ENCODE measurements at regions not wholly inside any gene's neighbourhood (a gene's known extent, or its start where the extent isn't known, plus 50 kb on each side); places are given as distances from the start of the nearest gene placed in this dataset.

DNA sequence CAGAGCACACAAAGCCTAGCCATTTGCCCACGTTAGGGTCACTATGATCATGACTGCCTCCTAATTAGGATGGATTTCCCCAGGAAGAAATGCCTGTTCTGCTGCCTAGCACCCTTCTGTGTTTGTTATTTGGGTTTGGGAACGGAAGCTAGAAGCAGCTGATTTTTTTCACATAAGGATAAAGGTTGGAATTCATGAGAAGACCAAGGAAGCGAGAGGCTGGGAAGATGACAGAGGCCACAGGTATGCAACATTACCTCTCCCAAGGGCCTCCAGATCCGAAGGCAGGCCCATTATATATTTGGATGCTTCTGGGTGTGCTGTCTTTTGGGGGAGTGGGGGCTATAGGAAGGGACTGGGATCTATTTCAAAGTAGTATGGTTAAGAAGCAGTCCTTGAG lies 204.7 kb downstream of the FBXO15 start:
- Histone ChIP-seq H3K4me3 (no peak overlapping the region), H3K36me3 (no peaks in the 10 kb centered on the region), H3K9me3 (no peaks in the 10 kb centered on the region), H3K27me3 (no peaks in the 10 kb centered on the region), H3K4me1 (no peaks in the 10 kb centered on the region), H3K27ac (no peak overlapping the region)
- TF ChIP-seq, protein P1, sequence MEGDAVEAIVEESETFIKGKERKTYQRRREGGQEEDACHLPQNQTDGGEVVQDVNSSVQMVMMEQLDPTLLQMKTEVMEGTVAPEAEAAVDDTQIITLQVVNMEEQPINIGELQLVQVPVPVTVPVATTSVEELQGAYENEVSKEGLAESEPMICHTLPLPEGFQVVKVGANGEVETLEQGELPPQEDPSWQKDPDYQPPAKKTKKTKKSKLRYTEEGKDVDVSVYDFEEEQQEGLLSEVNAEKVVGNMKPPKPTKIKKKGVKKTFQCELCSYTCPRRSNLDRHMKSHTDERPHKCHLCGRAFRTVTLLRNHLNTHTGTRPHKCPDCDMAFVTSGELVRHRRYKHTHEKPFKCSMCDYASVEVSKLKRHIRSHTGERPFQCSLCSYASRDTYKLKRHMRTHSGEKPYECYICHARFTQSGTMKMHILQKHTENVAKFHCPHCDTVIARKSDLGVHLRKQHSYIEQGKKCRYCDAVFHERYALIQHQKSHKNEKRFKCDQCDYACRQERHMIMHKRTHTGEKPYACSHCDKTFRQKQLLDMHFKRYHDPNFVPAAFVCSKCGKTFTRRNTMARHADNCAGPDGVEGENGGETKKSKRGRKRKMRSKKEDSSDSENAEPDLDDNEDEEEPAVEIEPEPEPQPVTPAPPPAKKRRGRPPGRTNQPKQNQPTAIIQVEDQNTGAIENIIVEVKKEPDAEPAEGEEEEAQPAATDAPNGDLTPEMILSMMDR (IDR thresholded peaks at IDR 0.05), result no peak
- intact Hi-C loops (cut with DNase I), result no loop called here
- WGBS, 2 donors, result 56 to 75% methylated on average over 4 of the region's 4 CpGs
- FAIRE-seq (no peak), DNase-seq (no peak), ATAC-seq (no peak)

DNA sequence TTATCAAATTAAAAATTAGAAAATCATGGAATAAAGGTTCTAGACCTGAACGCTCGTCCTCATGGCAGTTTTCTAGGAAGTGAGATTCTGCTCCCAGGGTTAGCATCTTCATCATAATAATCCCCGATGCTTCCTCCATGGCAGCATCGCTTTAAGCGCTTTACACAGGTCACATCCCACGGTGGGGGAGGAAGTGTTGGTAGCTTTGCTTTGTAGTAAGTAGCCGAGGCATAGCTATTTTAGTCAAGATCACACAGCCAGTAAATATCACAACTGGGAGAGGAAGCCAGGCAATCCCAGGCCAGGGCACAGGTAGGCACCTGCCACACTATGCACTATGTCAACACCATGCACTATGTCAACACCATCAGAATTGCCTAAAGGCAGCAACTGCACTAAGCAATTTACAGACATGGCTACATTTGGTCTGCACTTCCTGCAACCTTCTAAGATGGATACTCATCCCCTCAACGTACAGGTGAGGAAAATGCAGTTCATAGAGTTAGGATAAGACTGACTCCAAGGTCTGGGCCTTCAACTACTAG lies 205.5 kb downstream of the FBXO15 start:
- no peaks in the 10 kb centered on the region for H3K27me3 ChIP-seq
- TF ChIP-seq, protein P1 (IDR thresholded peaks at IDR 0.05), result no peak
- DNase-seq (no peak), FAIRE-seq (no peak), ATAC-seq (no peak)
- intact Hi-C loops (cut with DNase I), result no loop called here
- 75 to 82% methylated on average over 8 of the region's 8 CpGs for WGBS, 2 donors
- no peaks in the 10 kb centered on the region for H3K36me3 ChIP-seq
- no peak overlapping the region for H3K27ac ChIP-seq
- H3K9me3 ChIP-seq, result no peaks in the 10 kb centered on the region
- H3K4me1 ChIP-seq, result no peaks in the 10 kb centered on the region
- no peak overlapping the region for H3K4me3 ChIP-seq

DNA sequence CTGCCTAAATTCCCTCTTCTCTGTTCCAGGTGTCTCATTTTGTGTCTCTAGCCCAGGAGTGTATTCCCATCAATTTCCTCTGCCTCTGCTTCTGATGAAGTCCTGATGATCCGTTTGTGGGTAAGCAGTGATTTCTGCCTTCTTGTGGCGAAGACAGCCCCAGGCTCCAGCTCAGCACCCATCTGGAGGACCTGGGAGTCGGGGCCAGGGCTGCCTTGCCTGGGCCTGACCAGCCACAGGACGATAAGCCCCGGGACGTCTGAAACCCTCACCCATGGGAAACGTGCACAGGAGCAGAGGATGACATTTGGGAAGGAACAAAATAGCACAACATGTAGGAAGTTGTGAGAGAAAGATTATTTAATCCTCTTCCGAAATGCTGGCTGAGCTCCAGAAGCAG lies 206.9 kb downstream of the FBXO15 start:
- DNase-seq (no peak), ATAC-seq (no peak)
- TF ChIP-seq, protein P1 (IDR thresholded peaks at IDR 0.05), result no peak

DNA sequence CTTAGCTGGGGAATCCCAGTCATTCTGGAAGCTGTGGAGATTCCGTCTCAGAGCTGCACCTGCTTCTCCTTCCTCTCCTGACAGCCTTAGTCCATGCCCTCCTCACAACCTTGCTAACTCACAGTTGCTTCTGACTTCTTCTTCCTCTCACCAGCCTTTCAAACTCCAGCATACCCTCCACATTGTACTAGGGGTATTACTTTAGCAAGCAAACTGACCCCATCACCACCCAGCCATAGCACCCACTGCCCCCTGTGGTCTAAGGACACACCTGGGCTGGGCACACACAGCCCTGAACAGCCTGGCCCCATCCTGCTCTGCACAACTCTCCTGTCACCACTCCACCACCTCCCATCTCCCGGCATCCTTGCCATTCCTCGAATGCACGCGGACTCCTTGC lies 208.2 kb downstream of the FBXO15 start:
- Histone ChIP-seq H3K27me3 (no peaks in the 10 kb centered on the region), H3K4me3 (no peak overlapping the region), H3K9me3 (no peaks in the 10 kb centered on the region), H3K4me1 (no peaks in the 10 kb centered on the region), H3K27ac (no peak overlapping the region), H3K36me3 (no peaks in the 10 kb centered on the region)
- FAIRE-seq (no peak), DNase-seq (no peak), ATAC-seq (no peak)
- TF ChIP-seq, protein P1 (IDR thresholded peaks at IDR 0.05), result no peak
- WGBS, 2 donors, result 61 to 79% methylated on average over 5 of the region's 5 CpGs
- intact Hi-C loops (cut with DNase I), result no loop called here

More for the DNA sequence above, 206.9 kb downstream of the FBXO15 start:
- no peak for FAIRE-seq
- Histone ChIP-seq H3K9me3 (no peaks in the 10 kb centered on the region), H3K27ac (no peak overlapping the region), H3K27me3 (no peaks in the 10 kb centered on the region), H3K36me3 (no peaks in the 10 kb centered on the region), H3K4me3 (no peak overlapping the region), H3K4me1 (no peaks in the 10 kb centered on the region)
- intact Hi-C loops (cut with DNase I), result no loop called here
- 59 to 69% methylated on average over 8 of the region's 8 CpGs for WGBS, 2 donors

DNA sequence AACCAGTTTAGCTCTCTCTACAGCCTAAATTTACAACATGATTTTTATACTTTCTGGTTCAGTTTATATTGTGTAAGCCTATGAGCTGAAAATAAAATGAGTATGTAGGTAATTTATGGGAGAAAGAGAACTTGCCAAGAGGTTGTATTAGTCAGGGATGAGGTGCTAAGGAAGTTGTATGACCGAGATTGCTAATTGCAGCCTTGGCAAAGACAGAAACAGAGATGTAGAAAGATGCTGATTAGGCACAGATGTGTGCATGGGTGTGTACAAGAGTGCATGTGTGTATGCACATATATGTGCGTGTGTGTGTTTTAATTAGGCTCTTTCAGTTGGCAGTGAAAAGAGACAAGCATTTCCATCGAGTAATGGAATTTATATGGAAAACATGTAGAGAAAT lies 213.9 kb downstream of the FBXO15 start:
- intact Hi-C loops (cut with DNase I), result no loop called here

More for the DNA sequence above, 213.9 kb downstream of the FBXO15 start:
- Histone ChIP-seq H3K4me3 (no peak overlapping the region), H3K27ac (no peak overlapping the region), H3K36me3 (no peaks in the 10 kb centered on the region), H3K9me3 (no peaks in the 10 kb centered on the region), H3K4me1 (no peaks in the 10 kb centered on the region), H3K27me3 (no peaks in the 10 kb centered on the region)
- WGBS, 2 donors, result 71 to 83% methylated on average over 3 of the region's 3 CpGs
- ATAC-seq, result no peak
- DNase-seq, result no peak
- TF ChIP-seq, protein P1 (IDR thresholded peaks at IDR 0.05), result no peak
- FAIRE-seq, result no peak
